Osteoblast (primary cell): ENCODE measurements at regions not wholly inside any gene's neighbourhood (a gene's known extent, or its start where the extent isn't known, plus 50 kb on each side); places are given as distances from the start of the nearest gene placed in this dataset.
A peak's percentile ranks its signal among the peaks of the same experiment; 100 is the strongest.

Experiments
- DNase-seq: peaks from one replicate; pipeline ENCODE4 v3.0.0; 2011; ENCODE audit warnings: low spot score, mixed read lengths; ENCODE audit not compliant: insufficient read length; ENCODE audit errors: missing footprints
- H2AFZ ChIP-seq: 2 replicates; pipeline ENCODE4 v1.6.0; 2011; ENCODE audit warnings: mild to moderate bottlenecking, low read length
- H3K27ac ChIP-seq: 2 replicates; pipeline ENCODE4 v1.5.1; 2011; ENCODE audit warnings: mild to moderate bottlenecking, low read depth, low read length, moderate library complexity
- H3K27me3 ChIP-seq: 2 replicates; pipeline ENCODE4 v1.6.0; 2012; ENCODE audit warnings: mild to moderate bottlenecking, control low read depth, inconsistent platforms, low read length, moderate library complexity; ENCODE audit not compliant: insufficient read depth
- H3K36me3 ChIP-seq: 2 replicates; pipeline ENCODE4 v1.5.1; 2011; ENCODE audit warnings: mild to moderate bottlenecking, low read length, control low read depth, moderate library complexity; ENCODE audit not compliant: insufficient read depth
- H3K4me1 ChIP-seq: 2 replicates; pipeline ENCODE4 v1.5.1; 2011; ENCODE audit warnings: mild to moderate bottlenecking, low read length, control low read depth, moderate library complexity; ENCODE audit not compliant: insufficient read depth
- H3K4me2 ChIP-seq: 2 replicates; pipeline ENCODE4 v1.6.0; 2011; ENCODE audit warnings: mild to moderate bottlenecking, low read length; ENCODE audit not compliant: insufficient read depth
- H3K4me3 ChIP-seq: fragments of 200-600 bp; sonication (generic); 3 replicates; pipeline ENCODE4 v1.5.1; 2012; ENCODE audit warnings: mild to moderate bottlenecking, low read length, inconsistent platforms; ENCODE audit not compliant: insufficient read depth
- H3K79me2 ChIP-seq: 2 replicates; pipeline ENCODE4 v1.6.0; 2012; ENCODE audit warnings: mild to moderate bottlenecking, low read length, control low read depth, inconsistent platforms; ENCODE audit not compliant: insufficient read depth
- H3K9me3 ChIP-seq: 2 replicates; pipeline ENCODE4 v1.5.1; 2011; ENCODE audit warnings: low read depth, low read length, control low read depth
- H4K20me1 ChIP-seq: 2 replicates; pipeline ENCODE4 v1.6.0; 2012; ENCODE audit warnings: mild to moderate bottlenecking, low read length, control low read depth; ENCODE audit not compliant: insufficient read depth
- TF ChIP-seq, protein P1 (sequence below): IDR thresholded peaks from 2 replicates; pipeline ENCODE4 v1.5.1; 2011; ENCODE audit warnings: mild to moderate bottlenecking, low read depth, low read length, moderate library complexity; ENCODE audit errors: extremely low read depth

DNA sequence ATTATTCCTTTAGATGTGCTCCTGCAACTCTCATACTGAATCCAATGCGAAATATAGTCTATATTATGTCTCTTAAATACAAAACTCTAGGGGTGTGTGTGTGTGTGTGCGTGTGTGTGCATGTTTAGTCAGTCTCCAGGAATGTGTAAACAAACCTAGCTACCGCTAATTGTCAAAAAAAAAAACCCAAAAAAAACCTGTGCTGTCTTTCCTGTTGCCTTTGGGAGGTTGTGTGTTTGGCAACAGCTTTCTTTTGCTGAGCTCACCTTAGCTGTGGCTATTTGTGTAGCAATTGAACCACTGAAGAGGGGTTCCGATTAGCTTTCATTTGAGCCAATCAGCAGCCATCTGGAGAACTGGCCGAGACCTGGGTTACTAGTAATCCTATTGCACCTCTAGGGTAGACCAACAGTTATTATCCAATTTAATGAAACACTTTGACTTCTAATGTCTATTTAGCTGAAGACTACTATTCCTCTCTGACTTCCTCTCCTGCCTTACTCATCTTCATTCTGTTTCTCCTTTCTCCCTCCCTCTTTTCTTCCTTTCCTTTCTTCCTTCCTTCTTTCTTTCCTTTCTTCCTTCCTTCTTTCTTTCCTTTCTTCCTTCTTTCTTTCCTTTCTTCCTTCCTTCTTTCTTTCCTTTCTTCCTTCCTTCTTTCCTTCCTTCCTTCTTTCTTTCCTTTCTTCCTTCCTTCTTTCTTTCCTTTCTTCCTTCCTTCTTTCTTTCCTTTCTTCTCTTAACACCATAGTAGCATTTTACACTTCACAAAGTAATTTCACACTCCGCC, 471.1 kb downstream of the GBA3 start:
- H3K4me1 ChIP-seq = no peaks in the 10 kb centered on the region
- no peak overlapping the region for H3K27ac ChIP-seq
- no peak for DNase-seq
- H3K36me3 ChIP-seq = no peaks in the 10 kb centered on the region
- H2AFZ ChIP-seq = no peak overlapping the region
- TF ChIP-seq, protein P1, sequence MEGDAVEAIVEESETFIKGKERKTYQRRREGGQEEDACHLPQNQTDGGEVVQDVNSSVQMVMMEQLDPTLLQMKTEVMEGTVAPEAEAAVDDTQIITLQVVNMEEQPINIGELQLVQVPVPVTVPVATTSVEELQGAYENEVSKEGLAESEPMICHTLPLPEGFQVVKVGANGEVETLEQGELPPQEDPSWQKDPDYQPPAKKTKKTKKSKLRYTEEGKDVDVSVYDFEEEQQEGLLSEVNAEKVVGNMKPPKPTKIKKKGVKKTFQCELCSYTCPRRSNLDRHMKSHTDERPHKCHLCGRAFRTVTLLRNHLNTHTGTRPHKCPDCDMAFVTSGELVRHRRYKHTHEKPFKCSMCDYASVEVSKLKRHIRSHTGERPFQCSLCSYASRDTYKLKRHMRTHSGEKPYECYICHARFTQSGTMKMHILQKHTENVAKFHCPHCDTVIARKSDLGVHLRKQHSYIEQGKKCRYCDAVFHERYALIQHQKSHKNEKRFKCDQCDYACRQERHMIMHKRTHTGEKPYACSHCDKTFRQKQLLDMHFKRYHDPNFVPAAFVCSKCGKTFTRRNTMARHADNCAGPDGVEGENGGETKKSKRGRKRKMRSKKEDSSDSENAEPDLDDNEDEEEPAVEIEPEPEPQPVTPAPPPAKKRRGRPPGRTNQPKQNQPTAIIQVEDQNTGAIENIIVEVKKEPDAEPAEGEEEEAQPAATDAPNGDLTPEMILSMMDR = no peak
- H3K4me3 ChIP-seq = no peak overlapping the region
- H3K4me2 ChIP-seq = no peak overlapping the region
- H3K27me3 ChIP-seq = peaks cover 5% of the 10 kb centered on the region
- H3K79me2 ChIP-seq = no peaks in the 10 kb centered on the region
- H4K20me1 ChIP-seq = no peaks in the 10 kb centered on the region
- no peaks in the 10 kb centered on the region for H3K9me3 ChIP-seq

DNA sequence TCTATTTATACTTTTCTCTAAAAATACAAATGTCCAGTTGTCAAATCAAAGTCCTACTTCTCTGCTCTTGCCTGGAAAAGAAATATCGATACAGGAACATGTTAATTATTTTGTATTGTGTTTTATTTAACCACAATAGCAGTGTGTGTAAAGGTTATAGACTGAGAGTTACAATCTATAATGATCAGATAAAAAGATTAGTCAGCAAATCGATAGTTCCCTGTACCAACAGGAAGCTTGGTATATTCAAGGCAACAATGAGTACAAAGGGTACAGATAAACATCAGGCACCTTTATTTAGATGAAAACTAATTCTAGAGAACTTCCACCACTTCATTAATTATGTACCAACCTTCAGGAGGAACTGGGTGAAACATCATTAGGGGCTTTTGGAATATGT, 469.5 kb downstream of the GBA3 start:
- no peak overlapping the region for H3K27ac ChIP-seq
- no peaks in the 10 kb centered on the region for H4K20me1 ChIP-seq
- H3K79me2 ChIP-seq = no peaks in the 10 kb centered on the region
- peaks cover 5% of the 10 kb centered on the region for H3K27me3 ChIP-seq
- H3K9me3 ChIP-seq = no peaks in the 10 kb centered on the region
- peak; percentile 46 for DNase-seq
- H3K4me3 ChIP-seq = no peak overlapping the region
- no peak overlapping the region for H3K4me2 ChIP-seq
- no peak overlapping the region for H2AFZ ChIP-seq
- TF ChIP-seq, protein P1 = no peak
- H3K36me3 ChIP-seq = no peaks in the 10 kb centered on the region
- no peaks in the 10 kb centered on the region for H3K4me1 ChIP-seq

DNA sequence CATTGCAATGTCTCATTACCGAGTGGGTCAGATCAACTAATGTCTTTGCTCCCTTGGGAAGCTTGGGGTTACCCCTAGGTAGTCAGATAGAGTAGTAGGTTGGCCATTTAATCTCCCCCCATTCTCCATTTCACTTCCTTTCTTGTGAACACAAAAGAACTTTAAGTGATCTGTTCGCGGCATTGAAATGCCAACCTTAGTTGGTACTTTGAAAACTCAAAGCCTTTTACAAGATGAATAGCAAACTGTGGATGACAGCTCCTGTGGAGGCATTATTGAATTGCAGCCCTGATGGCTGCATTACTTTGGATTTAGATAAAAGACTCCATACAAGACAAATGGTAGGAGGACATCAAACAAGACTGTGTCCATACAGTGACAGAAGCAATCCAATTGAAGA, 469.1 kb downstream of the GBA3 start:
- peaks cover 5% of the 10 kb centered on the region for H3K27me3 ChIP-seq
- no peaks in the 10 kb centered on the region for H3K4me1 ChIP-seq
- no peak overlapping the region for H3K27ac ChIP-seq
- no peaks in the 10 kb centered on the region for H4K20me1 ChIP-seq
- no peaks in the 10 kb centered on the region for H3K9me3 ChIP-seq
- no peak overlapping the region for H2AFZ ChIP-seq
- H3K4me3 ChIP-seq = no peak overlapping the region
- TF ChIP-seq, protein P1 = no peak
- no peak for DNase-seq
- no peaks in the 10 kb centered on the region for H3K79me2 ChIP-seq
- H3K4me2 ChIP-seq = no peak overlapping the region
- H3K36me3 ChIP-seq = no peaks in the 10 kb centered on the region

DNA sequence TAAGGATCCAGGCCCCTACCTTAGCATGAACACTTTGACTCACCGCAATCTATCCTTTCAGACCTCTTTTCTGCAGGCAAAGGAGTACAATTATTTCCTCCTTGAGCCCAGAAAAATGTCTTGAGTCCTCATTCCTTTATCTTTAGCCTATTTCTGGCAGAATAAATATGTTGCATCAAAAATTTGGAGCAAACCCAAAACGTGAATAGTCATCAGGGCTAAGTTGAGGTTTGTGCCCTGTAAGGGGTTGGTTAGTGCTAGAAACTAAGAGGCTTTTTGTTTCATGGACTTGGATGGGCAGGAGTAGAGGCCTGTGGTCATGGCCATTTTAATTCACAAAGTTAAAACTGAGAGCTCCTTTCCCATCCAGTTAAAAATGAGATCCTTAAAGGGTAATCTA, 460.3 kb downstream of the GBA3 start:
- TF ChIP-seq, protein P1 = no peak
- Histone ChIP-seq H3K79me2 (no peaks in the 10 kb centered on the region), H3K9me3 (no peaks in the 10 kb centered on the region), H3K4me3 (no peak overlapping the region), H3K4me1 (no peaks in the 10 kb centered on the region), H3K27me3 (no peaks in the 10 kb centered on the region), H3K4me2 (no peak overlapping the region), H4K20me1 (no peaks in the 10 kb centered on the region), H3K27ac (no peak overlapping the region), H3K36me3 (no peaks in the 10 kb centered on the region), H2AFZ (no peak overlapping the region)
- DNase-seq = no peak
